Common myeloid progenitor, CD34-positive (primary cell): ENCODE measurements at regions not wholly inside any gene's neighbourhood (a gene's known extent, or its start where the extent isn't known, plus 50 kb on each side); places are given as distances from the start of the nearest gene placed in this dataset.
"Not testable (repeated sequence)": the region's sequence is repeated elsewhere in the genome, so short reads cannot be mapped to it uniquely, and the experiment has no call there.

ENCODE experiments used
- CTCF ChIA-PET: fragments of 350-600 bp; sonication (Branson Sonifier 250); formaldehyde crosslinking; loops from one replicate; lab custom pipeline; 2021; ENCODE audit warnings: antibody characterized with exemption; lab: Charles Lee
- POLR2A ChIA-PET: fragments of 350-600 bp; sonication (Branson Sonifier 250); formaldehyde crosslinking; loops from one replicate; lab custom pipeline; 2021; ENCODE audit warnings: antibody characterized with exemption; lab: Charles Lee
- DNase-seq, 3 donors: peaks; one replicate each; pipeline versions ENCODE4 v3.0.0 to v3.0.0-alpha.2; 2013
- H3K27ac ChIP-seq, 2 experiments: 1 replicate in 1 of 2; 2 replicates in 1 of 2; pipeline ENCODE4 v1.7.0; 2013; ENCODE audit warnings: inconsistent platforms in 2 of 2, low read length in 2 of 2, mild to moderate bottlenecking in 2 of 2, low read depth in 1 of 2, moderate library complexity in 1 of 2; ENCODE audit not compliant: severe bottlenecking in 2 of 2, insufficient read depth in 1 of 2, poor library complexity in 1 of 2
- H3K27me3 ChIP-seq, 5 experiments: replicated peaks in 2 of 5; 1 replicate in 3 of 5; 2 replicates in 2 of 5; pipeline versions ENCODE4 v1.6.1 to v1.7.0; 2013; ENCODE audit warnings: low read length in 4 of 5, mild to moderate bottlenecking in 2 of 5, moderate library complexity in 2 of 5, inconsistent platforms in 1 of 5; ENCODE audit not compliant: insufficient read depth in 5 of 5, control insufficient read depth in 4 of 5
- H3K36me3 ChIP-seq, 4 experiments: 1 replicate in 2 of 4; 2 replicates in 2 of 4; pipeline versions ENCODE4 v1.6.1 to v1.7.0; 2013; ENCODE audit warnings: low read length in 3 of 4, control low read depth in 1 of 4, mild to moderate bottlenecking in 1 of 4; ENCODE audit not compliant: control insufficient read depth in 4 of 4, insufficient read depth in 4 of 4
- H3K4me1 ChIP-seq, 4 experiments: 1 replicate in 3 of 4; 2 replicates in 1 of 4; pipeline versions ENCODE4 v1.6.1 to v1.7.1; 2013; ENCODE audit warnings: low read length in 3 of 4, mild to moderate bottlenecking in 3 of 4, control low read depth in 1 of 4, inconsistent platforms in 1 of 4, moderate library complexity in 1 of 4; ENCODE audit not compliant: control insufficient read depth in 4 of 4, insufficient read depth in 4 of 4; ENCODE audit errors: control extremely low read depth in 1 of 4
- H3K4me3 ChIP-seq, 7 experiments: 1 replicate in 4 of 7; 2 replicates in 3 of 7; pipeline versions ENCODE4 v1.5.1 to v1.7.0; 2013; ENCODE audit warnings: mild to moderate bottlenecking in 7 of 7, low read length in 6 of 7, moderate library complexity in 6 of 7, inconsistent platforms in 2 of 7, low read depth in 2 of 7, control low read depth in 1 of 7; ENCODE audit not compliant: insufficient read depth in 4 of 7, control insufficient read depth in 1 of 7; ENCODE audit errors: extremely low read depth in 1 of 7
- H3K9me3 ChIP-seq, 5 experiments: 1 replicate in 4 of 5; 2 replicates in 1 of 5; pipeline versions ENCODE4 v1.6.1 to v1.7.1; 2013; ENCODE audit warnings: low read length in 4 of 5, mild to moderate bottlenecking in 2 of 5, inconsistent platforms in 1 of 5, low read depth in 1 of 5, moderate library complexity in 1 of 5; ENCODE audit not compliant: control insufficient read depth in 4 of 5, insufficient read depth in 2 of 5; ENCODE audit errors: control extremely low read depth in 1 of 5
- WGBS: methylation state at CpG from one replicate; pipeline ENCODE4 v1.1.5; 2013; ENCODE audit not compliant: insufficient coverage; 5-methylcytosine and 5-hydroxymethylcytosine counted together

DNA sequence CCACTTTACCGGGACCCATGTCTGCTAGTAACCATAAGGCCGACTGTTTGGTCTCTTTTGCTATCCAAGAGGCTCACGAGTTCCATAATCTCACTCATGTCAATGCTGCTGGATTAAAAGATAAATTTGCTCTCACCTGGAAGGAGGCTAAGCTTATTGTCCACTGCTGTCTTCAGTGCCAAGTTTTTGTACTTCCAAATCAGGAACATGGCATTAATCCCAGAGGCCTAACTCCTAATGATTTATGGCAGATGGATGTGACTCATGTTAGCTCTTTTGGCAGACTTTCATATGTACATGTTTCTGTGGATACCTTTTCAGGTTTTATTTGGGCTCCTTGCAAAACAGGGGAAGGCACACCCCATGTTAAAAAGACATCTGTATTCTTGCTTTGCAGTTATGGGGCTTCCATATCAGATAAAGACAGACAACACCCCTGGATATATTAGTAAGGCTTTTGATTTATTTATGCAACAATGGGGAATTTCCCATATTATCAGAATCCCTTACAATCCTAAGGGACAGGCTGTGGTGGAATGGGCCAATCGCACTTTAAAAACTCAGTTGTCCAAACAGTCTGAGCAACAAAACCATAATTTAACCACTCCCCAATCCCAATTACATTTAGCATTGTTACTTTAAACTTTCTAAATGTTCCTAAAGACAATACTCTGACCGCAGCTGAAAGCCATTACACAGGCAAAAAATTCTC is 162.7 kb downstream of the IER5 start:
- Histone ChIP-seq H3K4me1 (no peaks in the 10 kb centered on the region), H3K27ac (no peak overlapping the region), H3K27me3 (no peaks in the 10 kb centered on the region), H3K4me3 (no peak overlapping the region), H3K36me3 (no peaks in the 10 kb centered on the region), H3K9me3 (peaks cover 0 to 11% (median 4%) of the 10 kb centered on the region in 5 experiments)
- CTCF ChIA-PET, result no interaction called here
- no peak for DNase-seq
- POLR2A ChIA-PET, result no interaction called here
- WGBS, result 100% methylated on average over 3 of the region's 5 CpGs

DNA sequence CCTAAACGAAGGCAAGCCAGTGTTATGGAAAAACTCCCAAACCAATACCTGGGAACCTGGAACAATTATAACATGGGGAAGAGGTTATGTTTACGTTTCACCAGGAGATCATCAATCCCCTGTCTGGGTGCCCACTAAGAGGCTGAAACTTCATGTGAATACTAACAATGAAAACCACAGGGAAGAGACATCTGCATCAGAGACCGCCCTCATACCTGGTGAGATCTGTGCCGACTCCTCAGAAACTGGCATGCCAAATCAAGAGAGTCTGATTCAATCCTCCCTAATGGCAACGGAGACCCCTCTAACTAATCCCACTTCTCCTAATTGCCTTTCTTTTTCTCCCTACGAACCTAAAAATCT is 163.2 kb downstream of the IER5 start:
- H3K27ac ChIP-seq, result no peak overlapping the region
- CTCF ChIA-PET, result no interaction called here
- H3K4me1 ChIP-seq, result no peaks in the 10 kb centered on the region
- peaks cover 0 to under 1% (median 0%) of the 10 kb centered on the region in 5 experiments for H3K27me3 ChIP-seq
- no peak for DNase-seq
- no peak overlapping the region for H3K4me3 ChIP-seq
- no peaks in the 10 kb centered on the region for H3K36me3 ChIP-seq
- peaks cover 0 to 11% (median 4%) of the 10 kb centered on the region in 5 experiments for H3K9me3 ChIP-seq
- 66% methylated on average over 4 of the region's 6 CpGs for WGBS
- POLR2A ChIA-PET, result no interaction called here

DNA sequence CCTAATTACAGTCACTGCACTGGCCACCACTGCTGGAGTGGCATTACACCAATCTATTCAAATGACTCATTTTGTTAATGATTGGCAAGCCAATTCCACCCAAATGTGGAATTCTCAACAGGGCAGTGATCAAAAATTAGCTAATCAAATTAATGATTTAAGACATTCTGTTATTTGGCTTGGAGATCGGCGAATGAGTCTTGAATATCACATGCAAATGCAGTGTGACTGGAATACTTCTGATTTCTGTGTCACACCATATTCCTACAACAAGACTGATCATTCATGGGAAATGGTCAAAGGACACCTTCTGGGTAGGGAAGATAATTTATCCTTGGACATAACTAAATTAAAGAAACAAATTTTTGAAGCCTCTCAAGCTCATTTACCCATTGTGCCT is 165.1 kb downstream of the IER5 start:
- H3K27ac ChIP-seq, H3K27me3 ChIP-seq, DNase-seq, H3K36me3 ChIP-seq, POLR2A ChIA-PET, H3K4me3 ChIP-seq, H3K9me3 ChIP-seq, CTCF ChIA-PET, H3K4me1 ChIP-seq: not testable (repeated sequence)
- WGBS, result no CpG with 5 or more reads among the region's 2 CpGs

DNA sequence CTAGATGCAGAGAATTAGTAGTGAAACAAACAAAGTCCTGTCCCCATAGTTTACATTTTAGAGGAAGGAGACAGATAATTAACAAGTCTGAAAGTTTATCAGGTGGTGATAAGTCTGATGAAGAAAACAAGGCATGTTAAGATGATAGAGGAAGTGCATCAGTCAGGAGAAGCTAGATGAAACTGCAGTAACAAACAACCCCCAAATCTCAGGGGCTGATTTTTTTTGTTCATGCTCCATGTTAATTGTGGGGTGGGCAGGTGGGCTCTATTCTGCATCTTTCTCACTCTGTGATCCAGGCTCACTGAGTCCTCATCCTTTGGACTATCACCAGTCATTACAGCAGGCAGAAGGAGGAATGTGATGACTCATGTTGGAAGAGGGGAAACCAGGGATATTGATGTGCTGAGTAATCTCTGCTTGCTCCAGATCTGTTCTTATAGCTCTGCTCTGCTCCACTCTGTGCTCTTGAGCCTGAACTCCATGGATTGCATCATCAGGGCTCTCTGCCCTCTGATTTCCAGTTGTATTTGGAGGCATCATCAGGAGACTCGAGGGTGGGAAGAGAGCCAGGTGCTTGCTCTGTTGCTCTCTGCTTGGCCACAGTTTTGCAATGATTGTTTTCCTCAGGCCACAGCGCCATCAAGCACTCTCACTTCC is 166.9 kb downstream of the IER5 start:
- H3K27ac ChIP-seq, result no peak overlapping the region
- 84% methylated on average over 2 of the region's 2 CpGs for WGBS
- no peak overlapping the region for H3K4me3 ChIP-seq
- H3K27me3 ChIP-seq, result peaks cover 0 to 9% (median 4%) of the 10 kb centered on the region in 5 experiments
- peaks cover 0 to 6% (median 0%) of the 10 kb centered on the region in 5 experiments for H3K9me3 ChIP-seq
- no peak for DNase-seq
- no peaks in the 10 kb centered on the region for H3K4me1 ChIP-seq
- H3K36me3 ChIP-seq, result no peaks in the 10 kb centered on the region
- CTCF ChIA-PET, result no interaction called here
- POLR2A ChIA-PET, result no interaction called here

DNA sequence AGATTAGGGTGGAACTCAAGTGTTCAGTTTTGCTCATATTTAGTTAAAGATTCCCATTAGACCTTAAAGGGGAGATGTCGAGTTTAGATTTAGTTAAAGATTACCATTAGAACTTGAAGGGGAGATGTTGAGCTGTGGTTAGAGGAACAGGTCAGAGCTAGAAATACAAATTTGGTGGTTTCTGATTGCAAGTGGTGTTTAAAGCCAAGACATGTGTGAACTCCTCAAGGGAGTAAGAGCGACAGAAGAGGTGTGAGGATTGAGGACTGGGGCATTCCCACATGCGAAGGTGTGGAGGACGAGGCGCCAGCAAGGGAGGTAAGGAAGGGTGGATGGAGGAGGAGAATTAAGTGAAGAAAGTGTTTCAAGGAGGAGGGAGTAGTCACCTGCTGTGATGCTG is 168.6 kb downstream of the IER5 start:
- H3K27ac ChIP-seq, result no peak overlapping the region
- DNase-seq, result no peak
- H3K4me3 ChIP-seq, result no peak overlapping the region
- WGBS, result 84% methylated on average over 5 of the region's 5 CpGs
- H3K36me3 ChIP-seq, result no peaks in the 10 kb centered on the region
- no peaks in the 10 kb centered on the region for H3K4me1 ChIP-seq
- CTCF ChIA-PET, result no interaction called here
- H3K9me3 ChIP-seq, result peaks cover 0 to 6% (median 0%) of the 10 kb centered on the region in 5 experiments
- H3K27me3 ChIP-seq, result peaks cover 0 to 9% (median 4%) of the 10 kb centered on the region in 5 experiments
- POLR2A ChIA-PET, result no interaction called here

DNA sequence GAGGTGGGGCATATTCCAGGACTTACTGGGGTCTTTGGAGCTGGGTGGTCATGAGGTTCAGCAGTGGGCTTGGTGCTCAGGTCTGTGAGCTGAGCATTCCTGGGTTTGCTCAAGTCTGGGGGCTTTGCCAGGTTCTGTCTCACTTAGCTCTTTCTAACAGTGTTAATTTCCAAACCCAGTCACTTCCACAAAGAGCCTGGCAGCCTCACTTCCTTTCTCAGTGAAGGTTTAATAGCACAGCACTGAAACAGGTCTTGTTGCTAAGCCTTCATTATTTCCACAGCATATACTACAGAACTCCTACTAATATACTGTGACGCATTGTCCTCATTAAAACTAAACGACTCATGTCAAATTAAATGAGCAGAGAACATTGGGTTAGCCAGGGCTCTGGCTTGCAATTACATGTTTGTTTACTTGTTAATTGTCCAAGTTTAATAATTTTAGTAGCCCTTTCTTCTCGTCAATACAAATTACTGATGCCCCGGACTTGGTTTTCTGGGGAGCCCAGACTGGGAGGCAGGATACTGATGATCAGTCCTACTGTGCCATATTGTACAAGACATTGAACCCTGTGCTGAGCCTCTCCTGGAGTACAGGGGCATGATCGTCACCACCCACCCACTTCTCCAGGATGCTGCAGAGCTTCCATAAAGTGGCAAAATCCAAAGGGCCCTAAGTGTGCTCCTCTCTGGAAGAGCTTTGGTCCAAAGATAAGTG is 170.7 kb downstream of the IER5 start:
- Histone ChIP-seq H3K27ac (no peak overlapping the region), H3K4me3 (no peak overlapping the region), H3K4me1 (no peaks in the 10 kb centered on the region), H3K9me3 (peaks cover 0 to 6% (median 0%) of the 10 kb centered on the region in 5 experiments), H3K27me3 (peaks cover 0 to 11% (median 7%) of the 10 kb centered on the region in 5 experiments), H3K36me3 (no peaks in the 10 kb centered on the region)
- DNase-seq, result no peak
- 50% methylated on average over 2 of the region's 5 CpGs for WGBS
- ChIA-PET CTCF (no interaction called here), POLR2A (no interaction called here)

DNA sequence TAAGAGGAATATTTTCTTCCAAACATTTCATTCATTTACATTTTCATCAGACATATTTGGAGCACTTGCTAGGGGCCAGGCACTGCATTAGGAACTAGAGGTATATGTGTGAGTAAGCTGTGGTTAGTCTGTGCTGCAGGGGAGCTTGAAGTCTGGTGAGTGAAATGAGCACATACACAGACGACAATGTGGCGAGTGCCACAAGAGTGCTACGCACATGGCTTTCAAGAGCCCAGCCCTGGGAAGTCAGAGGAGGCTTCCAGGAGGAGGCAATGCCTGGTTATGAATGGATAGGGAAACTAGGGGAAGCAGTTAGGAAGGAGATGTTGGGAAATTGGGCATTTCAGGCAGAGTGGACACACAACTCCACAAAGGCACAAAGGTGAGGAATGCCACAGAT is 171.8 kb downstream of the IER5 start:
- ChIA-PET POLR2A (no interaction called here), CTCF (no interaction called here)
- H3K9me3 ChIP-seq, result peaks cover 0 to 4% (median 0%) of the 10 kb centered on the region in 5 experiments
- WGBS, result 93% methylated on average over 3 of the region's 3 CpGs
- no peak overlapping the region for H3K4me3 ChIP-seq
- DNase-seq, result no peak
- no peak overlapping the region for H3K27ac ChIP-seq
- peaks cover 0 to 11% (median 7%) of the 10 kb centered on the region in 5 experiments for H3K27me3 ChIP-seq
- no peaks in the 10 kb centered on the region for H3K36me3 ChIP-seq
- H3K4me1 ChIP-seq, result no peaks in the 10 kb centered on the region
